GM19463 (cell line): ENCODE measurements at regions not wholly inside any gene's neighbourhood (a gene's known extent, or its start where the extent isn't known, plus 50 kb on each side); places are given as distances from the start of the nearest gene placed in this dataset.
"Not testable (repeated sequence)": the region's sequence is repeated elsewhere in the genome, so short reads cannot be mapped to it uniquely, and the experiment has no call there.

ENCODE experiments used
- ATAC-seq: cut with Tn5 transposase; IDR thresholded peaks from one replicate; pipeline ENCODE4 v1.9.1; 2021; ENCODE audit warnings: mild to moderate bottlenecking, moderate library complexity; ENCODE audit not compliant: unreplicated experiment

GRCh38 chr4:1572964-1573720 is 111.0 kb downstream of the FAM53A start:
- no peak for ATAC-seq

- ATAC-seq, result no peak
Observed at GRCh38 chr4:1572521-1572920, 111.6 kb downstream of the FAM53A start.

- no peak for ATAC-seq
Observed at GRCh38 chr4:1572010-1572385, 112.1 kb downstream of the FAM53A start.

DNA sequence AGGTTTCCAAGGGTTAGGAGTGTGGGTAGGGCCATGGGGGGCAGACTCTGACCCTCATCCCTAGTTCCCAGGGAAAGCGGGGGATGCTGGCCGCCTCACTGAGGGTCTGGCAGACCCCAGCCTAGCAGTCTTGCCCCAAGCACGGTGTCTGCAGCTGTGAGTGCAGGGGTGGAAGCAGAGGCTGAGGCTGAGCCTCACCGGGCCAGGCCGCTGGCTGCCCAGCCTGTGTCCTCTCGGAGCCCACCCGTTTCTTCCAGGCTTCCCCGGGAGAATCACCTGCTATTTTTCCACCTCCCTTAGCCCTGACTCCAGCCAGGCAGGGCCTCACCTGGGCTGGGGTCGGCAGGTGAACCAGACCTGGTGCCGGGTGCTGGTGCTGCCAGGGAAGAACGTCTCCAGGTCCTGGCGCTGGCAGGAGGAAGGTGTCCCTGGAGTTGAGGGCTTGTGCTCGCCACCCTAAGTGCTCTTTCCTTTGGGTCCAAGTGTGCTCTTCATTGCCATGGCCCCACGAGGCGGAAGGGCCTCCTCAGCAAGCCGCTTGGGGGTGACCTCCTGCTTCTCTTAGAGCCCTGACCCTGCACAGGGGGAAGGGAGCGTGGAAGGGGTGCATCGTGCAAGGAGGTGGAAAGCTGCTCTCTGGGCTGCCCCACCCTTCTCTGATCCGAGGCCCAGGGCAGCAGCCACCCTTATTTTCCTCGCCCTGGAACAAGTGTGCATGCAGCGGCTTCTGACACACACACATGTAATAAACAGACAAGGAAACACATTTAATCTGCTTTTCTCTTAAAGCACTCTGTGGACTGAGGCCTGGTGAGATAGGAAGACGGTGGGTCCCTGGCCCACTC is 112.7 kb downstream of the FAM53A start:
- ATAC-seq, result no peak

DNA sequence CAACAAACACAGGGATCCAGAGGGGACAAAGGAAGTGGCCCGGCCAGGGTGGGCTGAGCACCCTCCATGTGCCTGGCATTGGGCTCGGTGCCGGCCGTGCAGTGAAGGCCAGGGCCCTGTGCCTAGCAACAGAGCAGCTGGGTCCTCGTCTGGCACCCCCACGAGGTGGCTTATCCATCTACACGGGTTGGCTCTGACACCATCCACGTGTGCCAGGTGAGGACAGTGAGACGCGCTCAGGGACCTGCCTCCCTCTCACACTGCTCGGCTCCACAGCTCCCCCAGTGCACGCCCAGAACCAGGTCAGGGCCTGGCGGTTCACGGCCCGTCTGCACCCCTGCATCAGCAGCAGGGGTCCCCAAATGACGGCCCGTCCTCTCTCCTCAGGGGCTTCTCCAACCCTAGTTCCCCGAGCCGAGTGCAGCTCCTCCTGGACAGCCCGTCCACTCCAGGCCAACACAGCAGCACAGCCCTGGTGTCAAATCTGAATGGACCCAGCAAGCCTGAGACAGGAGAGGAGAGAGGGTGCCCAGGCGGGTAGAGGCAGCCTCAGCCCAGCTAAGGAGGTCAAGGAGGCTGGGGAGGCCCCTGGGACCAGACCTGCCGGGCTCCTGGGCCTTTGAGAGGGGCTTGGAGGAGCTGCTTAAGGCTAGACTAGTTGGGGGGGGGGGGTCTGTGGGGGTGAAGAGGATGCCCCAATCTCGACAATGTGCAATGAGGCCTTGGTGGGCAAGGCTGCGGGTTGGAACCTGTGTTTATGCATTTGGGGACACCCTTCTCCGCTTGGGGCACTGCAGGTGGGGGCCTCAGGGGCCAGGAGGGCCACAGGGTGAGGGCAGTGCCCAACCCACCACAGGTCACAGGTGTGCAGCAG is 113.6 kb downstream of the FAM53A start:
- ATAC-seq, result no peak

DNA sequence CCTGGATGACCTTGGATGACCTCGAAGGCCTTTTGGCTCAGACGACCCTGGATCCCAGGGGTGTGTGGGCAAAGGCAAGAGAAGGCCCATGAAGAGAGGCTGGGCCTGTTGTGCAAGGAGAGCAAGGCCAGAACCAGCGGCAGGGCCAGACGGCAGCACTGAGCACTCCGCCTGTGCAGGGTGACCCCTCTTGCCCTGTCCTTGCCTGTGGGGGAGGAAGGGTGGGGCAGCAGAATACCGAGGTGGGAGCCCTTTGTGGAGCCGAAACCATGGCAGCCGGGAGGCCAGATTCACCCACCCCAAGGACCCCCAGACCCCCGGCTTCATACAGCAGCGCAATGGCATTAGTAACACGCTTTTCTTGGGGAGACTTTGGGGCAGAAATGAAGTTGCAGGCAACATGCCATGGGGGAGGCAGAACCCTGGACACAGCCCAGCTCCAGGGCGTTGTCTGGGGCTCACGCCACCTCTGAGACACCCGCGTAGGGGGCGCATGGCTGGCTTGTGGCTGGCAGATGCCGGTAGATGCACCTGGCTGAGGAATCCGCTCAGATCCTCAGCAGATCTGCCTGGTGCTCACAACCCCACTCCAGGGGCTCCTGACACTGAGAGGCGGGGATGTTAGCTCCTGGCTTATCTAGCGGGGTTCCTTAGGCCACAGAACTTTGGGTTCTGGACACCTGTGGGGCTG is 114.5 kb downstream of the FAM53A start:
- no peak for ATAC-seq

- ATAC-seq, result no peak
Observed at GRCh38 chr4:1568855-1569460, 115.2 kb downstream of the FAM53A start.

- no peak for ATAC-seq
Observed at GRCh38 chr4:1567808-1568581, 116.1 kb downstream of the FAM53A start.

DNA sequence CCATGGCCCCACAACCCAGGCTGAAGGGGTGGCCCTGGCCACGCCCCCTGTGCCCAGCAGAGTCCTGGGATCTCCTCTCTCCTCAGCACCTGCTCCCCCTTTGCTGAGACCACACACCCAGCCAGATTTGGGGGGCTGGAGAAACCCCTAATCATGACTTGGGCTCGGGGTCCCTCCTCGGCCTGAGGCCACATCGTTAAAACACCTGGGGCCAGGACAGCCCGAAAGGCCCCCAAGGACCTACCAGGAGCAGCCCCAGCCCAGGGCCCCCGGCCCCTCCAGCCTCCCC is 116.7 kb downstream of the FAM53A start:
- ATAC-seq, result no peak

- ATAC-seq, result no peak
Observed at GRCh38 chr4:1566838-1567518, 117.1 kb downstream of the FAM53A start.

DNA sequence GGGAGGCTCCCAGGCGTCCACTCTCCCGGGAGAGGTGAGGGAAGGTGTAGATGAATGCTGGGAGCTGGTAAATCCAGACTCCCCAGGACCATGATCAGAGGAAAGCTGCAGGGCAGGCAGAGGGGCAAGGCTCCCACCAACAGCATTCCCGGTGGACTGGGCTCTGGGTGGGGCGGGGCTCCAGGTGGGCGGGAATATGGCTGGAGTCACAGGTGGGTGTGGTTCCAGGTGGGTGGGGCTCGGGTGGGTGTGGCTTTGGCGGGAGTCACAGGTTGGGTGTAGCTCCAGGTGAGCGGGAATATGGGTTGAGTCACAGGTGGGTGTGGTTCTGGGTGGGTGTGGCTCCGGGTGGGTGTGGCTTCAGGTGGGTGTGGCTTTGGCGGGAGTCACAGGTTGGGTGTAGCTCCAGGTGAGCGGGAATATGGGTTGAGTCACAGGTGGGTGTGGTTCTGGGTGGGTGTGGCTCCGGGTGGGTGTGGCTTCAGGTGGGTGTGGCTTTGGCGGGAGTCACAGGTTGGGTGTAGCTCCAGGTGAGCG is 117.7 kb downstream of the FAM53A start:
- ATAC-seq, result not testable (repeated sequence)

- ATAC-seq, result no peak
Observed at GRCh38 chr4:1565598-1566295, 118.4 kb downstream of the FAM53A start.

GRCh38 chr4:1564535-1565375 is 119.4 kb downstream of the FAM53A start:
- ATAC-seq, result no peak

DNA sequence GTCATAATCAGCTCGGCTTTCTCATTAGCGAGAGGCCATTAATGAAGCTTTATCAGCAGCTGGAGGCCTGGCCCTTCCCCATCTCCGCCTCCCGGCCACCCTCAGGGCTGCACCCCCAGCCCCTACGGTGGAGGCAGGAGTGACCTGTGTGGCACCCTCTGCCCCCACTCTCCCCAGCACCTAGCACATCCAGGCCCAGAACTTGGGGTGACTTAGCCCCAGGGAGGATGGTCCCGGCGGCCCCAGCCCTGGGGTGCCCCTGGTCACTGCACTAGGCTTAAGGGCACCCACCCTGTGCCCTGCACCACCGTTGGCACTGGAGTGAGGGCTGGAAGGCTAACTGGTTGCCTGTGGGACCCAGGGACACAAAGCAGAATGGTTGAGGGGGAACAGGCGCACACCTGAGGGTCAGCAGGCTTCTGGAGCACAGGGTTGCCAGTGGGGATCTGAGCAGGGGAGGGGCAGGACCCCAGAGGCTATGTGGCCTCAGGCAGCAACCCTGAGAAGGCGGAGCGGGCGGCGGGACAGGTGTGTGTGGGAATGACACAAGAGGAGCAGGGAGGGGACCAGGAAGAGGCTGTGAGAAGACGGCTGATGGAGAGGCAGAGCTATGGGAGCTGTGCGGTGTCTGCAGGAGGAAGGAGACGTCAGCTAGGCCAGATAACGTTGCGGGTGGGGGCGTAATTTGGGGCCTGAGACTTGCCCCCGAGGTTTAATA is 120.2 kb downstream of the FAM53A start:
- ATAC-seq, result no peak

DNA sequence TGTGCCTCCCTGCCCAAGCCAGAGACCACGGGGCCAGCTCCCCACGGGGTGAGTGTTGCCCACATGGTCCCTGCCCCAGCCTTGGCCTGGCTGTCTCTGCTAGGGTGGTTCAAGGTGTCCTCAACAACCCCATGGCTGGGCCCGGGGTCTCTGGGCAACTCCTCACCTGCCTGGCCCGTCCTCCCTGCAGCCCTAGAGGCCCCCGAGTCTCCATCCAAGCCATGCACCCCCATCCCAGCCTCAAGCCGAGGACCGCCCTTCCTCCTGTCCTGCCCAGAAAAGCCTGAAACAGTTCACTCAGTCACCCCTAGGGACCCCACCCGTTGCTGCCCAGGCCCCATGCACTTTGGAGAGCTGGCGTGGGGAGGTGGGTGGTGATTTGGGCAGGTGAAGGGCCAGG is 120.9 kb downstream of the FAM53A start:
- ATAC-seq, result no peak

DNA sequence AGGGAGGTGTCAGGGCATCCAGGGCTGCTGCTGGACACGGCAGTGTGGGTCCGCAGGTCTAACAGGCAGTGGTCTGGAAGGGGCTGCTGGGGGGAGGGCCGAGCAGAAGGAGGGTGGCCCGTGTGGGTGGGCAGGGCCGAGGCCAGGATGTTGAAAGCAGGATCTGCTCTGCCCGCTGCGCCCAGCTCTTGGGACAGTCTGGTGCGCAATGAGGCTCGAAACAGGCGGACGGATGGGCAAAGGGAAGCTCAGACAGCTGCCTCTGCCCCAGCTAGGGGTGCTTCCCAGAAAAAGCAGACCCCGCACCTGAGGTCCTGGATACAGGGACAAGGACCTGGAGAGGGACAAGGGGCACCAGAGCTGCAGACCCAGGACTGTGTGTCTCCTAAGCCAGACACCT is 121.3 kb downstream of the FAM53A start:
- no peak for ATAC-seq

GRCh38 chr4:1562371-1562770 is 121.7 kb downstream of the FAM53A start:
- ATAC-seq, result no peak
